HG03571 (cell line): ENCODE measurements at regions not wholly inside any gene's neighbourhood (a gene's known extent, or its start where the extent isn't known, plus 50 kb on each side); places are given as distances from the start of the nearest gene placed in this dataset.

ENCODE experiments used
- ATAC-seq: cut with Tn5 transposase; IDR thresholded peaks from one replicate; pipeline ENCODE4 v1.9.1; 2021; ENCODE audit not compliant: unreplicated experiment

GRCh38 chr3:162764051-162764807 is 1267.6 kb downstream of the OTOL1 start:
- no peak for ATAC-seq

DNA sequence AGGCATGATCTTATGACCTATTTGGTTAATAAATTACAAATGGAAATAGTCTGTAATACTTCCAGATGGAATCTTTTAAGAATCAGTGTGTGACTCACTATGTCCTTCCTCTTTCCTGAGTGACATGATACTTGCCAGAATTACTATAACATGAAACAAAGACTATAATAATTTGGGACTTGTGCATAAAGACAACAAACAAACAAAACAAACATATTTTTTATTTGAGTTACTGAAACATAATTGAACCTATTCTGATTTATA is 1268.1 kb downstream of the OTOL1 start:
- ATAC-seq = no peak

GRCh38 chr3:162765524-162765923 is 1268.9 kb downstream of the OTOL1 start:
- no peak for ATAC-seq

GRCh38 chr3:162769564-162769963 is 1273.0 kb downstream of the OTOL1 start:
- ATAC-seq = no peak

DNA sequence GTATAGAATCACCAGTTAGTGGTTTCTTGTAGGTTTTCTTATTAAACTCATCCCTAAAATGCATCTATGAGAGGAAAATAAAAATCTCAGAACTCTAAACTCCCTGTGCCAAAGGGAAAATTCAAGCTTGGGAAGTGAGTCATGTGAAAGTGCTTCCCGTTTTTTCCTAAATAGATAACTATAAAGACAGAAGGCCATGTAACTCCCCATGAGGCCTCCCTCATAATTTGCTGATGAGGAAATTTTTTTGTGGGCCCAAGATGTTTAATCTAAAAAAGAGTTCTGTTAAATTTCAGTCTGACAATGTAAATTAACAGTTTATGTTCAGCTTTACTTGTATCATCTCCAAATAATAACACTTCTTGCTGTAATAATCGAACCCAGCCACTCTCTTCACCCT is 1273.9 kb downstream of the OTOL1 start:
- ATAC-seq = no peak

GRCh38 chr3:162774613-162775100 is 1278.0 kb downstream of the OTOL1 start:
- no peak for ATAC-seq

GRCh38 chr3:162776148-162776547 is 1279.5 kb downstream of the OTOL1 start:
- ATAC-seq = no peak

DNA sequence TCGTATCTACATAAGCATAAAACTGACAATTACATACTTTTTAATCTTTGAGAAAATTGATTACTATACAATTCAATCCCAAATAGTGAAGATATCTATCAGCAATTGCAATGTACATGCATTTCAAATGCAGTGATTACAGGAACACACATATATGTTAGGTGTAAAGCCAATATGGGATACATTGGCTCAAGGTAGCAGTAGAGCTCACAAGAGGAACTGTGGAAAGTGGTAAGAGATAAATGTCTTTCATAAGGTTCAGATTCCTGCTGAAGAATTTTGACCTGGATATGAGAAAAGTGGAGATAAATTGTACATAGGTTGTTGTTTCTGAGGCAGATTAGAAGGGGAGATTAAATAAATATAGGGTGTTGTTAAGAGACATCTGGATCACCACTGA is 1280.5 kb downstream of the OTOL1 start:
- ATAC-seq = no peak

DNA sequence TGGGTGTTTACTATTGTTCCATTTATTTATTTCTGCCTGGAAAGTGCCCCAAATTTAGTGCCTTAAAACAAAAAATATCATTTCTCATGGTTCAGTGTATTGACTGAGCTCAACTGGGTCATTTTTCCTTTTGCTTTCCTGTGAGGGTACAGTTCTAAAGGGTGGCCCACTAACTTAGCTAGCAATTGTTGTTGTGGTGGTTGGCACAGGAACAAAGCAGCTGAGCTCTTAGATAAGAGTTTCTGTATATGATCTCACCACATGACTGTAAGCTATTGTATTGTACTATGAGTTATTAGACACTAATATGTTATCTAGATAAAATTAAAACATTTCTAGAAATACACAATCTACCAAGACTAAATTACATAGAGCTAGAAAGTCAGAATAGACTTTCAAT is 1283.7 kb downstream of the OTOL1 start:
- no peak for ATAC-seq

DNA sequence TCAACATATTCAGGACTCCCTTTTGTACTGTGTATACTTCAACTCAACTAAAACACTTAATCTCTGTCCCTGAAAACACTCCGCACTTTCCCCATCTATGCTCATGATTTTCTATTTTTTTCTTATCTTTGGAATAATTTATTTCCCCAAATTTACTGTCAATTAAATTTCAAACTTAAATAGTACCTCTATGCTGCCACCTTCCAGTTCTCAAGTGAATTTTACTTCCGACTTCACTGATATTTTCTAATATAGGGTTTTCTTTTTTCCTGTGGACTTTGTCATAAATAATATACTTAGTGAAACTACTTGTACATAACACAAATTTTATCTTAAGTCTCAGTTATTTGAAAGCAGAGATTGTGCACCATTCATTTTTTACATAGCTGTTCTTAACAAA is 1303.3 kb downstream of the OTOL1 start:
- no peak for ATAC-seq

DNA sequence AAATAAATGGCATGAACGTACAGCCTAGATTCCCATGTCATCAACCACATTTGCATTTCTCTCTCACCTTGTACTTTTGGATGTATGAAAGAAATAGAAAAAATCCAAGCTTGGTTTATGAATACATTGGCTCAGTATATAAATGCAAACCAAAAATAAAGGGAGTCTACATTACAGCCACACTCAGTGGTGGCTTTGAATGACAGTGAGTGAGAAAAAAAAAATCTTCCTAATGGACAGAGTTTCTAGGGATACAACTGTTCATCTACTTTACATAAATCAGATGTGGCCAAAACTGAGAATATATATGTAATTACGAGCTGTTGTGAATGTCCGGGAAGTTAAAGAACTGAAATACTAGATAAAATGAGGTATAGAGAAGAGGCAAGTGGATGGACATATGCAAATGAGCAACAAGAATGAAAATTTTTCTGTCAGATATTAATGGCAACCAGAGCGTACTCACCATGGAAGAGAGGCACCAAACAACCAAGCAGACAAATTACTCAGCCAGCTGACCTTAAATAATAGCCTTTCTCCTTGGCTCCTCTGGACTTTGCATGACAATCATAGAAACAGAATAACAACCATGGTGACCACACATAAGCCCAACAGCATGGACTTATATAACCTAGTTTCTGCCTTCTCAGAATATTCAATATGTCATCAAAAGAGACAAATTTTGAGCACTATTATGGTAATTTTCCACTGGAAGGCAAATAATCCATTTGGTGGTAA is 1305.8 kb downstream of the OTOL1 start:
- ATAC-seq = no peak

- ATAC-seq = no peak
Measured at GRCh38 chr3:162810776-162811175, 1314.2 kb downstream of the OTOL1 start.

DNA sequence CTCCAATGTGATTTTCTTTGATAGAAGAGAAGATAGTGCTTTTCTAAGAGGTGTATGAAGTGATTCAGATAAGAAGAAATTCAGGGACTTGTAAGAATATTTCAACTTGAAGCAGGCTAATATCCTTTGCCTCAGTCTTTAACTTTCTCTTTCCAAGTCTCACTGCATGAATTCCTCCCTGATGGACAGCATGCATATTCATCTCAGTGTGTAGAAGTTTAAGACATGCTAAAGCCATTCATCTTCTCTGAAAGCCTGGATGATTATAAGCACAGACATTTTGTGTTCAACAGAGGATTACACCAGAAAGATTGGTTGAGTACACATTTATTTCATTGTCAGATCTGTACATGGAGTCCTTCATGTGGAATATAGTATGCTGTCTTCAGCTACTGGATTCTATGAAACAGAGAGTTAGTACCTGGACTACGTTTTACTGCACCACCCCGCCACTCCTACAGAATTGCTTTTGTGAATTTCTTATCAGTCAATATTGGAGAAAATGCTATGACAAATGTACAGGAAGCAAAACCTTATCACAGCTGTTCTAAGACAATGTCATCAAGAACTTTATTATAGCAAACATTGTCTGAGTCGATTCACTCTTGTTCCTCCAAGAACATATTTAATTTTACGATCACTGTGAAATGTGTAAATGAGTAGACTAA is 1346.1 kb downstream of the OTOL1 start:
- no peak for ATAC-seq

GRCh38 chr3:162845918-162846317 is 1349.3 kb downstream of the OTOL1 start:
- ATAC-seq = no peak

DNA sequence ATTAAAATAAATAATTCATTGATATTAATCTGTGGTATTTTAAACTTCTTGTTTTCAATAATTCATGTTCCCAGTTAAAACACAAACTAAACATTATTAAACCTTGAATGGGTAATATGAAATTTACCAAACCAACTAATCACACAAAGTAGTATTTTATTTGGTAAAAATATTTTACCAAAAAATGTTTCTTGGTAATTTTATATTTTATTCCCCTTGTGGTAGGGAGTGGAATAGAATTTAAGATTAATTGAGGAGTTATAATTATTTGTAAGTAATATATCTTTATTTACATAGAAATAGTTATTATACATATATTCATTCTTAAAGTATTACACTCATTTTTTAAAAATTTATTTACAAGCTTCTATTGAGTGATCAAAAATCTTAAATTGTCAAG is 1350.9 kb downstream of the OTOL1 start:
- ATAC-seq = no peak

GRCh38 chr3:162863579-162863978 is 1367.0 kb downstream of the OTOL1 start:
- ATAC-seq = no peak

GRCh38 chr3:162865466-162865865 is 1368.9 kb downstream of the OTOL1 start:
- no peak for ATAC-seq

- ATAC-seq = no peak
Measured at GRCh38 chr3:162879021-162879562, 1382.5 kb downstream of the OTOL1 start.

DNA sequence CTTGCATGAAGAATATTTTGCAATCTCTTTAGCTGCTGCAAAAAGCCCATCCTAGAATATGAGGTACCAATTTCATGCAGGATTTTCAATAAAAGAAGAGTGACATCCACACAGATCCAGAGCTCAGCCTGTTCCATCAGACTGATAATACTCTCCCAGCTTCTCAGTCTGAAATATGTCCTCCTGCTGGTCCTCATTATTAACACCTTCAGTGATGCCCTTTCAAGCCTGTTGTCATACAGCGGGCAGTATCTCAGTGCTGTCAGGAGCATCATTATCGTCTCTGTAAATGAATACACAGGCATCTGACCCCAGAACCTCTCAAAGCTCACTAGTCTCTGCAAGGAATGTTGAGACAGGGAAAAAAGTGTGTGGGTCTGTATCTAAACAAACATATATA is 1387.8 kb downstream of the OTOL1 start:
- no peak for ATAC-seq

- no peak for ATAC-seq
Measured at GRCh38 chr3:162892921-162893793, 1396.5 kb downstream of the OTOL1 start.

- no peak for ATAC-seq
Measured at GRCh38 chr3:162897291-162897690, 1400.7 kb downstream of the OTOL1 start.
